Activated CD8-positive, alpha-beta memory T cell treated with anti-CD3 and anti-CD28 coated beads, Interleukin-2, amount 50 U/mL, for 4 hours (primary cell): ENCODE measurements at regions not wholly inside any gene's neighbourhood (a gene's known extent, or its start where the extent isn't known, plus 50 kb on each side); places are given as distances from the start of the nearest gene placed in this dataset.

ENCODE experiments used
- DNase-seq: peaks from one replicate; pipeline ENCODE4 v3.0.0-alpha.2; 2020

- no peak for DNase-seq
Observed at GRCh38 chr2:240209493-240209892, 69.0 kb upstream of the OTOS start.

DNA sequence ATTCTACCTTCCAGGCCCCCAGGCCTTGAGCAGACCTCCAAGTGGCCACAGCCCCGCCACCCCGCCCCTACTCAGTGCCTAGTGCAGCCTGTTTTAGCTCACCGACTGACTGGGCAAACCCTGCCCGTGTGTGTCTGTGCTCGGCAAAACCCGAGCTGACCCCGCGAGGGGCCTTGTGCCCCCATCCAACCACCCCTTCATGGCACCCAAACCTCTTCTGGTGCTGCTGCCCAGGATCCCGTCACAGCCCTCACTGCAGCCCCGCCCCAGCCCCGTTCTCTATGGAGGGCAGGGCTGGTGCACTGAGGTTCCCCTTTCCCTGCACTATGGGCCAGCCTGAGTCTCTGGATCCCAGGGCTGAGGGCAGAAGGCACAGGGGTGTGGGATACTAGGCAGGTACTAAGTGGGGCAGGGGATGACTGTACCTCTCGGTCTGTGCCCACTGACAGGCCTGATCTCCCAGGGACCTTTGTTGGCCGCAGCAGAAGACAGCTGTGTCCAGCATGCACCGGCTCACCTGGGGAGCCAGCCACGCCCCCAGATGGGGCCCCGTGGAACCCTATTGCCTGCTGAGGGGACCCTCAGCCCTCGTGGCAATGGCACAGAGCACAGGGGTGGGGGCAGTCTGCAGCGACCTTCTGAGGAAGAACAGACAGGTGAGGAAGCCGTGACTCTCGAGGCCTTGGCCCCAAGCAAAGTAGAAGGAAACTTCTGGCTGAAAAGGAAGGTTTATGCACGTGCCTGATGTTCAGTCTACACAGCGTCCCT lies 69.9 kb upstream of the OTOS start:
- no peak for DNase-seq

- DNase-seq = no peak
Observed at GRCh38 chr2:240211096-240211495, 70.6 kb upstream of the OTOS start.

- DNase-seq = no peak
Observed at GRCh38 chr2:240211598-240212424, 71.4 kb upstream of the OTOS start.

DNA sequence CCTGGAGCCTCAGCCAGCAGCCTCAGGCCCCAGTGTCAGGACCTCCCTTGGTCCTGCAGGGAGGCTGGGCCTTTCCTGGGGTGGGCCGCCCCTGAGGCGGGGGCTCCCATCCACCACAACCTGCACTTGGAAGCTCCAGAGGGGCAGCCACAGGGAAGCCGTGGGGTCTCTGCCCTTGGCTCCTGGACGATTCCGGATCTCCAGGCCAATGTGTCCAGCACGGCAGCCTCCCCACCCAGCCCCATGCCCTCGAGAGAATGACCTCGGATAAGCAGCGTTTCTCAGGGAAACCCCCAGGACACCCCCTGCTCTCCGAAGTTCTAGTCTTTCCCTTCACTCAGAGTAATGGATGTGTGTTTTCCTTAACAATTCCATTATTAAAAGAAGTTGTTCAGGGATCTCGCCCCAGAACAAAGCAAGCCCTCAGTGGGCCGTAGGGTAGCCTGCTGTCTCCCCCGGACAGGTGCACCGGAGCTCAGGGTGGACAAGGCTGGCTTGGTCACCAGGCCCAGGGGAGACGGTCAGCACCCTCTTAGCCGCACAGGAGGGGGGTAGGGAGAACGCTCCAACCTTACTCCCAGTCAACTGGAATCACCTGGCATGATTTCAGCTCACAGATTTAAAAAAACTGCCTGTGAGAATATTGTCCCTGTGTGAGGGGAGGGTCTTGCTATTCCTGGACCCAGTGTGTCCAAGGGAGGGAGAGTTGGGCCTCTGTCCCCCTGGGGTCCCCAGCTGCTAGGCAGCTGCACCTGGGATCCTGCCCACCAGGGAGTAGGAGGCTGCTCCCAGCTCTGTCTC lies 72.2 kb upstream of the OTOS start:
- DNase-seq = no peak

DNA sequence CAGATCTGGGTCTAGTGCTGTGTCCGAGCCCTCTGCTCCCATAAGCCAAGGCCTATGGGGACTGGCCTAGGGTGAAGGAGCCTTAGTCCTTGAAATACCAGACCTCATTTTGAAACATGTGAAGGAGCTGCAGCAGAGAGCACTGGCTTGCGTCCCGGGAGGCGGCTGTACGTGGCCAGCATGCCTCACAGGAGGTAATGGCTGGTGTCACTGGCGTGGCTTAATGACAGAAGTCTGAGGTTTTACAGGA lies 72.7 kb upstream of the OTOS start:
- DNase-seq = no peak

GRCh38 chr2:240213476-240214421 lies 73.3 kb upstream of the OTOS start:
- no peak for DNase-seq

- no peak for DNase-seq
Observed at GRCh38 chr2:240214790-240215675, 74.6 kb upstream of the OTOS start.

DNA sequence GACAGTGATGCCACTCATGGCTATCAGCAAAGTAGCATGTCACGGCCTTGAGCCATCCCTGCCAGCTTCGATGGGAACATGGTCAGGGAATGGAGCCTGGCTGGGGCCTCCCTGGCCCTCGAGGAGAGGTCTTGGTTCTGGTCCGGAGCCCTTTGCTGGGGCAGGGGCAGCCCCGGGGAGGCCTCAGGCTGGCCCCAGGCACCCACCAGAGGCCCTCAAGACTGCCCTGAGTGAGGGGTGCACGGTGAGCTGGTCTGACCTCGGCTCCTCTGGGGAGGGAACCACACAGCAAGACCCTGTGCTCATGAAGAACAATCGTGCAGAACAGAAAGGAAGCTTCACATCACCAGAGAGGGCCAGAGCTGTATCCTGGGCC lies 75.2 kb upstream of the OTOS start:
- DNase-seq = no peak

- DNase-seq = no peak
Observed at GRCh38 chr2:240216167-240216566, 75.7 kb upstream of the OTOS start.

- DNase-seq = no peak
Observed at GRCh38 chr2:240217431-240218301, 77.2 kb upstream of the OTOS start.

GRCh38 chr2:240219208-240219890 lies 78.9 kb upstream of the OTOS start:
- no peak for DNase-seq

GRCh38 chr2:240220371-240220770 lies 79.9 kb upstream of the OTOS start:
- DNase-seq = no peak

DNA sequence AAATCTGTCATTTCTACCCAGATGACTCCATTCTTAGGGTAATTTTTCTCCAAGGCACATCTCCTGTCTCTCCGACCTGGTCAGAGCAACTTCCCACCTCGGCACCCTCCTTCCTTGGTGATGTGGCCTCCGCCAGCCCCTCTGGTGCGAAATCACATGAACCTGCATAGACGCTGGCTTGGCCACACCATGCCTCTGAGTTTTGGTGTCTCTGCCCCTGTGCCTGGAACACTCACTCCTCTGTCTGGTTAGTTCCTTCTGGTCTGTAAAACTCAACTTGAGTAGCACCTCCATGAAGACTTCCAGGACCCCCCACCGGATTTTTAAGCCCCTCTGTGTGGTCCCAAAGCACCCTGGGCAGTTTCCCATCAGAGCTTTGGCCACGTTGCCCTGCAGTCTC lies 83.2 kb upstream of the OTOS start:
- no peak for DNase-seq

- no peak for DNase-seq
Observed at GRCh38 chr2:240224676-240225075, 84.2 kb upstream of the OTOS start.

- DNase-seq = no peak
Observed at GRCh38 chr2:240225131-240225530, 84.7 kb upstream of the OTOS start.

- DNase-seq = no peak
Observed at GRCh38 chr2:240225660-240226475, 85.4 kb upstream of the OTOS start.

GRCh38 chr2:240226672-240227537 lies 86.4 kb upstream of the OTOS start:
- no peak for DNase-seq
